Hepatocyte (in vitro differentiated cells): ENCODE measurements at regions not wholly inside any gene's neighbourhood (a gene's known extent, or its start where the extent isn't known, plus 50 kb on each side); places are given as distances from the start of the nearest gene placed in this dataset.

Source experiments
- CTCF ChIP-seq: fragments of 200-600 bp; sonication (generic); IDR thresholded peaks from 2 replicates; pipeline ENCODE4 v1.5.1; 2016; ENCODE audit warnings: antibody characterized with exemption, mild to moderate bottlenecking; ENCODE audit not compliant: poor library complexity
- EZH2phosphoT487 ChIP-seq: fragments of 200-600 bp; sonication (generic); IDR thresholded peaks from one replicate; pipeline ENCODE4 v1.6.1; 2018; ENCODE audit warnings: antibody characterized with exemption, mild to moderate bottlenecking, low read depth, moderate library complexity; ENCODE audit not compliant: unreplicated experiment, severe bottlenecking

DNA sequence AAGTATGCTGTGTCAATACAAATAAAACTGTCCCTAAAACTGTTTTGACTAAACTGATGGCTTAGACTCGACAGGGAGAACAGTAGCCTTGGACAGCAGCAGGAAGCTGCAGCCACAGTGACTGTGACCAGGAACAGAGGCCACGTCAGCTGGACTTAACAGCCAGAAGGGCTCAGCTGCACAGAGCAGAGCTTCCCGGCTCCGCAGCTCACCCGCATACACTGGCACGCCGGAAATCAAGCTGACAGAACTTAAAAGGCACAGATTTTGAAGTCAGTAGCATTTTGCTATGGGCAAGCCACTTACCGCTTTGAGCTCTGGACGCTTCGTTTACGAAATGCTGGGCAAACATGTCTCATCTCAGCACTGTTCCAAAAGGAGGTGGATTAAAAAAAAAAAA lies 769.7 kb upstream of the AUTS2 start:
- TF ChIP-seq CTCF: no peak
- TF ChIP-seq EZH2phosphoT487: no peak
